ENCODE measurements at regions not wholly inside any gene's neighbourhood (a gene's known extent, or its start where the extent isn't known, plus 50 kb on each side); places are given as distances from the start of the nearest gene placed in this dataset.
"Not testable (repeated sequence)": the region's sequence is repeated elsewhere in the genome, so short reads cannot be mapped to it uniquely, and the experiment has no call there.

GRCh38 chr7:81110673-81111072, 191.8 kb upstream of the SEMA3C start:
- no peak for DNase-seq

DNA sequence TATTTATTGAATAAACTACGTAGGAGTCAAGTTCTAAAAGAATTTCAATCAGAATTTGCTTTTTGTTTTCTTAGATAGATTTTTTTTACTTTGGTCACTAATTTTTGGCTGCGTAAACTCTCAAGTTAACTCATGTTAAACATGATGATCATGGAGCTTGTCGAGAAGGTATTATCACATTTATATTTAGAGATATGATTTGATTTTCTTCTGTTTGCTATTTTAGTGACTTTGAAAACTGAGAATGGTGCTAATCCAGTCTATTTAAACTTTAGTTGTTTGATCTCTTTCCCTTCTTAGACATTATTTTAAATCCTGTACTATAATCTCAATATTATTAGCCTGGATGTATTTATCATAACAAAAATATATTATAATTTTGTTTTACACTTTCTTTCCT, 179.4 kb upstream of the SEMA3C start:
- no peak for DNase-seq

DNA sequence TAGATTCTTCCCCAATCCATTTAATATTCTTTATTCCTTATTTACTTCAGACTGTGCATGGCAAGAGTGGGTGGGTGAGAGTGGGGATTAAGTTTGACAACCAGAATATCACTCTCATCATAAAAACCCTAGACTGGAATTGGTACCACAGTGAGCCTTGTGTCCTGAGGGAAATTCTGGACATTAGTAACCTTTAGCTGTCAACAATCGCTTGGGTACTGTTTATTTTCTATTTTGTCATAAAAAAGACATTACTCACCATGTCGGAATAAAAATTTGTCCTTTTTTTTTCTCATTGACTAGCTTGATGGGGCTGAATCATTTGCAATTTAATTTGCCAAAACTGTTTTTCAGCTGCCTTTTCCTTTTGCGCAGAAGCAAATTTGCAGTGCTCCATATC, 176.1 kb upstream of the SEMA3C start:
- DNase-seq, result peak; percentile 11

DNA sequence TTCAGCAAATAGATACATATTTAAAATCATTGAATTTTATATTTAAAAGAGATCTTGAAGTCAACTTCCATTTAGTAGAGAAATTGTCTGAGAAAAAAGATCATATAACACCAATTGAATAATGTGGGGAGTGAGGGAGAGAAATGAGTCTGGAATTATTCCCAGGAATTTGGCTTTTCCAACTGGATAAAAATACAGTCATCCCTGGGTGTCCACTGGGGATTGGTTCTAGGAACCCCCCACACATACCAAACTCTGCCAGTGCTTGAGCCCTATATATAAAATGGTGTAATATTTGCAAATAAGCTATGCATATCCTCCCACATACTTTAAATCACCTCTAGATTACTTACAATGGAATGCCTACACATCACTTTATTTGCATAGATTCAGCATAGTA, 162.8 kb upstream of the SEMA3C start:
- no peak for DNase-seq

DNA sequence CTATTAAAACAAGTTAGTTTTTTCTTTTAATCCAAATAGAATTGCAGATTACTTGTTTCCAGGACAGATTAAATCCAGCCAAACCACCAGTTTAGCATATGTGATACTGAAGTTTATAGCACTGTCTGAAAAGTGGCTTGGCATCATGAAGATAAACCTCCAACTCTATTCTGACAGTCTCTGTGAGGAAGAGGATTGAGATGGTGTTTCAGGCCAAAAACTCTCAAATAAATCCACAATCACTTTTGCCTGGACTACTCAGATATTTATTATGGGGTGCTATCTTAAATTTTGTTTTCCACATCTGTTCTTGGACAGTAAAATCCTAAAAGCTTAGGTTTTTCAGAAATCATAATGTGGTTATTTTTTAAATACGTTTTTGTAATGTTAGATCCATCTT, 161.7 kb upstream of the SEMA3C start:
- no peak for DNase-seq

DNA sequence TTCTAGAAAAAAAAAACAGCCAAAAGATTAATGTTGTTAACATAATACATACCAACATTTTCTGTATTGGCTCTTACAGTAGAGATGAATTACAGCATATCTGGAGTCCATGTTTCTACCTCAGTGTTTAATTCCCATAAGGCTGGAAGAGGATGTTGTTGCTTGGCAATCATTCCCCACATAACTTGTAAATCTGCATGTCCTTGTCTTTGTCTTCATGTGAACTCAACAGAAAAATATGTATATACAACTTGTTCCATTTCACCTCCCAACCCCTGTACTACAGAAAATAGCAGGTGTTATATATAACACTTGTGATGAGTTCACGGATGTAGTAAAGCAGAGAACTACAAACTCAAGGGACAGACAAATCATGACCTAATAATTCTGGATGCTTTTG, 160.9 kb upstream of the SEMA3C start:
- no peak for DNase-seq

- no peak for DNase-seq
Measured at GRCh38 chr7:81075150-81075549, 156.3 kb upstream of the SEMA3C start.

DNA sequence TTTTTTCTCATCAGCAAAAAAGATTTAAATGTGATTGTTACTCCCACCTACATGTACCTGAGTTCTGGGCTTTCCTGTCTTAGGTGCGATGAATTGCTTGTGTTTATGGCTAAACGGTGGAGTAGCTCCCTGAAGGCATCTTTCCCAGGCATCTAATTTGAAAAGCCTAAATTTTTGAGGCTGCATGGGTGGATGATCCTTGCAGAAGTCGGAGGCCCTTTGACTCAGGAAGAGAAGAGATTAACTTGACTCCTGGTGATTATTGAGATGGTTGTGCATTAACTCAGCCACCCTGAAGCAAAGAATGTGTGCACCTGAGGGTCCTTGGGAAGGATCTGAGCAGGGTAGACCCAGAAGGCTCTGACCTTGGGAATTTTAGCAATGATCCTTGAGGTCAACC, 155.6 kb upstream of the SEMA3C start:
- DNase-seq, result no peak

- no peak for DNase-seq
Measured at GRCh38 chr7:81073931-81074251, 155.0 kb upstream of the SEMA3C start.

DNA sequence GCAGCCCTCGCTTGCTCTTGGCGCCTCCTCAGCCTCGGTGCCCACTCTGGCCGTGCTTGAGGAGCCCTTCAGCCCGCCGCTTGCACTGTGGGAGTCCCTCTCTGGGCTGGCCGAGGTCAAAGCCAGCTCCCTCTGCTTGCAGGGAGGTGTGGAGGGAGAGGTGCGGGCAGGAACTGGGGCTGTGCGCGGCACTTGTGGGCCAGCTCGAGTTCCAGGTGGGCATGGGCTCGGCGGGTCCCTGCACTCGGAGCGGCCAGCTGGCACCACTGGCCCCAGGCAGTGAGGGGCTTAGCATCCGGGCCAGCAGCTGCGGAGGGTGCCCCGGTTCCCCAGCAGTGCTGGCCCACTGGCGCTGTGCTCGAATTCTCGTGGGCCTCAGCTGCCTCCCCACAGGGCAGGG, 152.1 kb upstream of the SEMA3C start:
- DNase-seq, result no peak

GRCh38 chr7:81066797-81067196, 147.9 kb upstream of the SEMA3C start:
- no peak for DNase-seq

- peak; percentile 5 for DNase-seq
Measured at GRCh38 chr7:81064426-81064825, 145.6 kb upstream of the SEMA3C start.

DNA sequence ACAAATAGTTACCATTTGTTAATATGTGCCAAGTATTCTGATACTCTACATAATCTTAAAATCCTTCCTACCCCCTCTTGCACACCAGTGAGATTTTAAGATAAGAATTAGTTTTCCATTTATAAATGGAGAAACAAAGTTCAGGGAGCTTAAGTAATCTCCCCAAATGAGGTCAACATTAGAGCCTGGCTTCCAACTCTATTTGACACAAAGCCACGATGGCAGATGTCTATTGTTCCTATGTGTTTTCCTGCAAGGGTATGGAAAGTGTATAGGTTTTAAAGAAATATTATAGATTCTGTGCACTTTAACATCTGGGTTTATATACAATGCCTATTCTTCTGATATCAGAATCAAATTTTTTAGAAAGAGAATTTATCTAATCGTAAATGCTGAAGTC, 143.9 kb upstream of the SEMA3C start:
- no peak for DNase-seq

DNA sequence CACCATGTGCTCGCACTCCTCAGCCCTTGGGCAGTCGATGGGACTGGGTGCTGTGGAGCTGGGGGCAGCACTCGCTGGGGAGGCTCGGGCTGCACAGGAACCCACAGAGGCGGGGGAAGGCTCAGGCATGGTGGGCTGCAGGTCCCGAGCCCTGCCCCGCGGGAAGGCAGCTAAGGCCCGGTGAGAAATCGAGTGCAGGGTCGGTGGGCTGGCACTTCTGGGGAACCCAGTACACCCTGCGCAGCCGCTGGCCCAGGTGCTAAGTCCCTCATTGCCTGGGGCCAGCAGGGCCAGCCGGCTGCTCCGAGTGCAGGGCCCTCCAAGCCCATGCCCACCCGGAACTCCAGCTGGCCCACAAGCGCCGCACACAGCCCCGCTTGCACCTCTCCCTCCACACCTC, 138.6 kb upstream of the SEMA3C start:
- not testable (repeated sequence) for DNase-seq

- DNase-seq, result no peak
Measured at GRCh38 chr7:81053623-81054022, 134.8 kb upstream of the SEMA3C start.

DNA sequence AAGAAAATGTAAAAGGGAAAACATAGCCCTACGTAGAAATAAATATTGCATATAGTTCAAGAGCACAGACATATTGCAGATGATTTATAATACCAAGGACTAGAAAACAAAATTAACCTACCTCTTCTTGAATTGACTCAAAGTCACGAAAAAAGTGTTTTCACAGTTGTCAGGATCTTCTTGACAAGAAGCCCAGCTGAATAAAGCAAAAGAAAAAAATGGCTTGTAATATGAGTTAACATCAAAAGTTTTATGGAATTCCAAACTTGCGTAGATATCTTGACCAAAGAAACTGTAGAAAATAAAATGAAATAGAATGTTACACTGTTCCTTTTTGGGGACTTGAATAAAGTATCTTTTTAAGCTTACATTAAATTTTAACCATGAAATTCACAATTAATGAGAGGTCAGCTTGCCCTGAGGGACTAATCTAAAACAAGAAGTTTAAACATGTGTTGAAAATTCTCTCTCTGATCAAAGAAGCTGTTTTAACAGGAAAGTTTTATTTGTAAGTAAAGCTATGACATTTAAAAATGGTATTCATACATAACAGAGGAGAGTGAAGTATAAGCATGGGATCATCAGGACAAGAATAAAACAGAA, 133.1 kb upstream of the SEMA3C start:
- DNase-seq, result no peak

- no peak for DNase-seq
Measured at GRCh38 chr7:81045491-81046030, 126.7 kb upstream of the SEMA3C start.

DNA sequence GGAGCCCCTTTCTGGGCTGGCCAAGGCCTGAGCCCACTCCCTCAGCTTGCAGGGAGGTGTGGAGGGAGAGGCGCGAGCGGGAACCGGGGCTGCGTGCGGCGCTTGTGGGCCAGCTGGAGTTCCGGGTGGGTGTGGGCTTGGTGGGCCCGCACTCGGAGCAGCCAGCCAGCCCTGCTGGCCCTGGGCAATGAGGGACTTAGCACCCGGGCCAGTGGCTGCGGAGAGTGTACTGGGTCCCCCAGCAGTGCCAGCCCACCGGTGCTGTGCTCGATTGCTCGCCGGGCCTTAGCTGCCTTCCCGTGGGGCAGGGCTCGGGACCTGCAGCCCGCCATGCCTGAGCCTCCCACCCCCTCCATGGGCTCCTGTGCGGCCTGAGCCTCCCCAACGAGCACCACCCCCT, 123.8 kb upstream of the SEMA3C start:
- DNase-seq, result not testable (repeated sequence)

DNA sequence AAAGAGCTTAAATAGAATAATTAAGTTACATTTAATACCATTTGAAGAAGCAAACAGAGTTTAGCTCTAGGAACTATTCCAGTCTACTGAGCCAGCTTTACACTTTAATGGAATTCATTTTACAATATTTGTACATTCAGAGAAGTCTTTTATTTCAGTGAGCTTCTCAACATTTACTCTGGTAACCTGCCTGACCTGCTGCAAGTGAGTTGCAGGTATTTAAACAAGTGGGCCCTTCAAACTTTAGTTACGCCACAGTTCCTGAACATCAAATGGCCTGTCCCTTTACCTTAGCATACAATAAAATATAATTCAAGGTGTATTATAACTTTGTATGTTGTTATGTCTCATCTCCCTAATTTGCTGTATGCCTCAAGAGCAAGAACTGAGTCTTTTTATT, 121.6 kb upstream of the SEMA3C start:
- no peak for DNase-seq

DNA sequence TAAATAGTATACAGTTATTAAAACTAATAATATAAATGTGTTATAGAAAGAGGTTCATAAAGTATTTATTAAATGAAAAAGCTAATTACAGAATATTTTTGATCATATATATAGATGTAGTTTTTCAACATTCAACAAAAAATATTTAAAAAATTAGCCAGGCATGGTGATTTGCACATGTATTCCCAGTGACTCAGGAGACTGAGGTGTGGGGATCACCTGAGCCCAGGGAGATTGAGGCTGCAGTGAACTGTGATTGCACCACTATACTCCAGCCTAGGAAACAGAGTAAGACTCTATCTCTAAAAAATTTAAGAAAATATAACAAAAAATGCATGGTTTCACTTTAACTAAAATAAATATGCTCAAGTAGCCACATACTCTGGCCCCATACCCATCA, 118.0 kb upstream of the SEMA3C start:
- no peak for DNase-seq

DNA sequence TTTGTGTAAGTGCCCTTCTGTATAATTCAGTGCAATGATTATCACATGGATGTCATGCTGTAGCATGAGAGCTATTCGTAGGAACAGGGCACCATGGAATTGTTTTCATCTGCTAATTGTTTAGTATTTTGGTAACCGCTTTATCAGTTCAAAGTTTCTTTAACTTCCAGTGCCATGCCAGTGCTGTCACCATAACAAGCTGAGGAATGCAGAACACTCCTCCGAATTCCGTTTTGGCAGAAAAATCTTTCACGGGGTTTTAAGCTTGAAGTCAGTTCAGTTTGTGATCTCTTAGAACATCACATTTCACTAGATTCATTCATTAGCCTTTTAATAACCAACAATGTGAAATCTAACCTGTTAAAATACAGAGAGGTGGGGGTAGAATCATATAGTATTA, 117.2 kb upstream of the SEMA3C start:
- DNase-seq, result no peak

GRCh38 chr7:81031996-81032395, 113.1 kb upstream of the SEMA3C start:
- no peak for DNase-seq

GRCh38 chr7:81031243-81031642, 112.4 kb upstream of the SEMA3C start:
- no peak for DNase-seq

DNA sequence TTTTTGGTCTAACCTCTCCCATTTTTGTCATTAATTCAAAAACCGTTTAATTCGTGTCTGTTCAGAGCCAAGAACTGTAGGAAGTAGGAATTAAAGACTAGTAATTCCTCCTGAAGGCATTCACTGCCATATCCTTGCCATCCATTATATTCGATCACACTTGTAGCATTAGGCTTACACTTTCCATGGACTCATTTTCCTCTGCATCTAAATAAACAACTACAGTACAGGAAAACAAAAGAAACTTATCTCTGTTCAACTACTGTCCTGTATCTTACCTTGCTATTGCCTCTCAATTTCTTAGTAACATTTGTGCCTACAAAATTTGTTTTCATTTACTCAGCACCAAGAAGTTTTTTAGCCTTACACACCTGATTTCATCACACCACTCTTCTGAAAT, 111.6 kb upstream of the SEMA3C start:
- DNase-seq, result no peak

- DNase-seq, result peak; percentile 10
Measured at GRCh38 chr7:81029511-81029910, 110.7 kb upstream of the SEMA3C start.

- no peak for DNase-seq
Measured at GRCh38 chr7:81025360-81025759, 106.5 kb upstream of the SEMA3C start.

Measured in retina (tissue), 1 donor.